ENCODE measurements at regions not wholly inside any gene's neighbourhood (a gene's known extent, or its start where the extent isn't known, plus 50 kb on each side); places are given as distances from the start of the nearest gene placed in this dataset.

DNA sequence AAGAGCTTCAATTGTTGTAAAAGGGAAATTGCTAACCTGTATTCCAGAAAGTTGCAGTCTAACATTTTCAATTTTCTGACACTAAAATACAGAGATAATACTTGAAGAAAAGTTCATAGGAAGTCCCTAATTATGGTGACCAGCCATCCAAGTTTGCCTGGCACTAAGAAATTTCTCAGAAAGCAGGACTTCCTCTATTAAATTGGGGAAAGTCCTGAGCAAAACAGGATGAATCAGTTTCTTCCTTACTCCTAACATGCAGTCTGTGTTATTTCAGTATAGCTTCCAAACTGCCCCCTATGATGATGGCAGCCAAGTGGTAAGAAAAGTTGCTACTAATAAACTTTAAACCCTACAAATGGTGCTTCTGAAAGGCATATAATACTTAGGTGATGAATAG is 133.5 kb upstream of the SGO1 start:
- no peak overlapping the region for H3K4me3 ChIP-seq (ENCODE audit: low read depth, low read length)
- Mint-ChIP-seq H3K4me3 (ENCODE audit: unreplicated experiment) (no peak overlapping the region), H3K27me3 (ENCODE audit: insufficient read depth, unreplicated experiment) (no peaks in the 10 kb centered on the region), H3K9me3 (ENCODE audit: unreplicated experiment) (peaks cover 12% of the 10 kb centered on the region), H3K27ac (ENCODE audit: unreplicated experiment) (peak overlapping the region; percentile 58), H3K36me3 (ENCODE audit: insufficient read depth, unreplicated experiment) (peaks cover 5% of the 10 kb centered on the region), H3K4me1 (ENCODE audit: low read depth, unreplicated experiment) (peaks cover 29% of the 10 kb centered on the region)
- H3K27me3 ChIP-seq (replicated peaks; ENCODE audit: control insufficient read depth, insufficient read depth, low read length) = no peaks in the 10 kb centered on the region
- peaks cover 56% of the 10 kb centered on the region for H3K4me1 ChIP-seq
- no TSS peak for BruUV-seq (replicated peaks)
- TF ChIP-seq, protein P1, sequence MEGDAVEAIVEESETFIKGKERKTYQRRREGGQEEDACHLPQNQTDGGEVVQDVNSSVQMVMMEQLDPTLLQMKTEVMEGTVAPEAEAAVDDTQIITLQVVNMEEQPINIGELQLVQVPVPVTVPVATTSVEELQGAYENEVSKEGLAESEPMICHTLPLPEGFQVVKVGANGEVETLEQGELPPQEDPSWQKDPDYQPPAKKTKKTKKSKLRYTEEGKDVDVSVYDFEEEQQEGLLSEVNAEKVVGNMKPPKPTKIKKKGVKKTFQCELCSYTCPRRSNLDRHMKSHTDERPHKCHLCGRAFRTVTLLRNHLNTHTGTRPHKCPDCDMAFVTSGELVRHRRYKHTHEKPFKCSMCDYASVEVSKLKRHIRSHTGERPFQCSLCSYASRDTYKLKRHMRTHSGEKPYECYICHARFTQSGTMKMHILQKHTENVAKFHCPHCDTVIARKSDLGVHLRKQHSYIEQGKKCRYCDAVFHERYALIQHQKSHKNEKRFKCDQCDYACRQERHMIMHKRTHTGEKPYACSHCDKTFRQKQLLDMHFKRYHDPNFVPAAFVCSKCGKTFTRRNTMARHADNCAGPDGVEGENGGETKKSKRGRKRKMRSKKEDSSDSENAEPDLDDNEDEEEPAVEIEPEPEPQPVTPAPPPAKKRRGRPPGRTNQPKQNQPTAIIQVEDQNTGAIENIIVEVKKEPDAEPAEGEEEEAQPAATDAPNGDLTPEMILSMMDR (IDR thresholded peaks at IDR 0.05; ENCODE audit: insufficient read depth in 1 of 2, low read depth in 1 of 2, low read length in 1 of 2, severe bottlenecking in 1 of 2, unreplicated experiment in 1 of 2) = no peak
- peaks cover 3% of the 10 kb centered on the region; the same call in 1 of the 2 replicates for H3K9me3 ChIP-seq
- ChIA-PET CTCF (no interaction called here), POLR2A (no interaction called here)
- DNase-seq = no peak
- H3K36me3 ChIP-seq (ENCODE audit: control insufficient read depth, insufficient read depth, low read length) = no peaks in the 10 kb centered on the region
- intact Hi-C loops (cut with micrococcal nuclease; ENCODE audit: unreplicated experiment) = no loop called here

DNA sequence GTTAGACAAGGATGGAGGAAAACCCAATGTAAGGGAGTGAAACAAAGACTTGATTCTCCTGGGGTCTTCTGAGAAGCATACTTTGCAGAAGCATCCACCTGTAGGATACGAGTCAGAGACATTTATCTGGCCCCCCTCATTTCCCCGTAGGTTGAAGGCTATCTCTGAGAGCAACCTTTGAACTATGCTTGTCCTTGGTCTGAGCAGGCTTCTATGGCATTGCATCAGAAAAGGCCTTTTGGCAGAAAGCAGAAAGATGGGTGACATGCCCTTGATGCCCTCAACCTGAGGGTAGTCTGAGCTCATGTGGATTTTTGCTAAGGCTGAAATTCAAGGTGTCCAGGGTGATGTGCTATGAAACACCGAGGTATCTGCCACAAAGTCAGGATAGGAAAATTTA is 131.6 kb upstream of the SGO1 start:
- ChIA-PET CTCF (no interaction called here), POLR2A (no interaction called here)

DNA sequence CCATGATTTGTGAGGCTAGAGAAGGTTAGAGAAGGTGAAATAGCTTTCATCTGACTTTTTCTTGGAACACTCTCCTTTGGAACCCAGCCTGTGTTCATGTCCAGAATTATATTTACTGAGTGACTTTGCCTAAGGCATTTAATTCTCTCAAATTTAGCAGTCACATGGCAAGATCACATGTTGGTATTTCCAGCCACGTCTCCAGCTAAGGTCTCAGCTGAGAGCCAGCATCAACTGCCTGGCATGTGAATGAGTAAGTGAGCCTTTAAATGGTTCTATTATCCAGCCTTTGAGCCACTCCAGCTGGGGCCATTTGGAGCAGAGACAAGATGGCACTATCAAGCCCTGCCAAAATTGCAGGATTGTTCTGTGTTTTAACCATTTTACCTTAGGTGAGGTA is 130.2 kb upstream of the SGO1 start:
- Mint-ChIP-seq H3K36me3 (ENCODE audit: insufficient read depth, unreplicated experiment) (no peaks in the 10 kb centered on the region), H3K9me3 (ENCODE audit: unreplicated experiment) (peaks cover 5% of the 10 kb centered on the region), H3K4me1 (ENCODE audit: low read depth, unreplicated experiment) (peaks cover 18% of the 10 kb centered on the region), H3K4me3 (ENCODE audit: unreplicated experiment) (no peak overlapping the region), H3K27ac (ENCODE audit: unreplicated experiment) (no peak overlapping the region), H3K27me3 (ENCODE audit: insufficient read depth, unreplicated experiment) (no peaks in the 10 kb centered on the region)
- no TSS peak for BruUV-seq (replicated peaks)
- no peak for DNase-seq
- Histone ChIP-seq H3K36me3 (ENCODE audit: control insufficient read depth, insufficient read depth, low read length) (no peaks in the 10 kb centered on the region), H3K27me3 (replicated peaks; ENCODE audit: control insufficient read depth, insufficient read depth, low read length) (no peaks in the 10 kb centered on the region), H3K9me3 (peaks cover 3% of the 10 kb centered on the region; the same call in 1 of the 2 replicates), H3K4me1 (peaks cover 26% of the 10 kb centered on the region), H3K4me3 (ENCODE audit: low read depth, low read length) (no peak overlapping the region)
- intact Hi-C loops (cut with micrococcal nuclease; ENCODE audit: unreplicated experiment) = no loop called here
- ChIA-PET POLR2A (no interaction called here), CTCF (no interaction called here)
- TF ChIP-seq, protein P1 (IDR thresholded peaks at IDR 0.05; ENCODE audit: insufficient read depth in 1 of 2, low read depth in 1 of 2, low read length in 1 of 2, severe bottlenecking in 1 of 2, unreplicated experiment in 1 of 2) = no peak

More for the DNA sequence above, 131.6 kb upstream of the SGO1 start:
- TF ChIP-seq, protein P1 (IDR thresholded peaks at IDR 0.05; ENCODE audit: insufficient read depth in 1 of 2, low read depth in 1 of 2, low read length in 1 of 2, severe bottlenecking in 1 of 2, unreplicated experiment in 1 of 2) = no peak
- Histone ChIP-seq H3K9me3 (peaks cover 3% of the 10 kb centered on the region; the same call in 1 of the 2 replicates), H3K4me1 (peaks cover 40% of the 10 kb centered on the region), H3K4me3 (ENCODE audit: low read depth, low read length) (no peak overlapping the region), H3K27me3 (replicated peaks; ENCODE audit: control insufficient read depth, insufficient read depth, low read length) (no peaks in the 10 kb centered on the region), H3K36me3 (ENCODE audit: control insufficient read depth, insufficient read depth, low read length) (no peaks in the 10 kb centered on the region)
- intact Hi-C loops (cut with micrococcal nuclease; ENCODE audit: unreplicated experiment) = no loop called here
- Mint-ChIP-seq H3K9me3 (ENCODE audit: unreplicated experiment) (peaks cover 5% of the 10 kb centered on the region), H3K27ac (ENCODE audit: unreplicated experiment) (no peak overlapping the region), H3K4me3 (ENCODE audit: unreplicated experiment) (no peak overlapping the region), H3K27me3 (ENCODE audit: insufficient read depth, unreplicated experiment) (no peaks in the 10 kb centered on the region), H3K4me1 (ENCODE audit: low read depth, unreplicated experiment) (peaks cover 18% of the 10 kb centered on the region), H3K36me3 (ENCODE audit: insufficient read depth, unreplicated experiment) (no peaks in the 10 kb centered on the region)
- BruUV-seq (replicated peaks) = no TSS peak
- DNase-seq = no peak

Measured in Caco-2 (cell line).